HG03095 (cell line): ENCODE measurements at regions not wholly inside any gene's neighbourhood (a gene's known extent, or its start where the extent isn't known, plus 50 kb on each side); places are given as distances from the start of the nearest gene placed in this dataset.

Experiments used
- ATAC-seq: cut with Tn5 transposase; IDR thresholded peaks from one replicate; pipeline ENCODE4 v1.9.1; 2021; ENCODE audit warnings: moderate library complexity; ENCODE audit not compliant: unreplicated experiment

GRCh38 chr11:10908215-10908951, 50.5 kb upstream of the ZBED5 start:
- ATAC-seq, result no peak
